HG03135 (cell line): ENCODE measurements at regions not wholly inside any gene's neighbourhood (a gene's known extent, or its start where the extent isn't known, plus 50 kb on each side); places are given as distances from the start of the nearest gene placed in this dataset.
A peak's percentile ranks its signal among the peaks of the same experiment; 100 is the strongest.
"Not testable (repeated sequence)": the region's sequence is repeated elsewhere in the genome, so short reads cannot be mapped to it uniquely, and the experiment has no call there.

Source experiments
- ATAC-seq: cut with Tn5 transposase; IDR thresholded peaks from one replicate; pipeline ENCODE4 v1.9.1; 2021; ENCODE audit warnings: mild to moderate bottlenecking, moderate library complexity; ENCODE audit not compliant: unreplicated experiment

GRCh38 chr7:15054304-15054703 lies 151.8 kb upstream of the DGKB start:
- not testable (repeated sequence) for ATAC-seq

GRCh38 chr7:15049157-15049556 lies 146.6 kb upstream of the DGKB start:
- no peak for ATAC-seq

GRCh38 chr7:15046861-15047260 lies 144.3 kb upstream of the DGKB start:
- ATAC-seq, result no peak

GRCh38 chr7:15043931-15044330 lies 141.4 kb upstream of the DGKB start:
- ATAC-seq, result no peak

GRCh38 chr7:15042285-15043065 lies 139.9 kb upstream of the DGKB start:
- no peak for ATAC-seq

- ATAC-seq, result no peak
Measured at GRCh38 chr7:15041226-15041625, 138.7 kb upstream of the DGKB start.

- ATAC-seq, result no peak
Measured at GRCh38 chr7:15035814-15036213, 133.3 kb upstream of the DGKB start.

GRCh38 chr7:15033039-15033438 lies 130.5 kb upstream of the DGKB start:
- ATAC-seq, result no peak

GRCh38 chr7:15018981-15019380 lies 116.4 kb upstream of the DGKB start:
- ATAC-seq, result no peak

- no peak for ATAC-seq
Measured at GRCh38 chr7:15016766-15017165, 114.2 kb upstream of the DGKB start.

GRCh38 chr7:15016315-15016667 lies 113.7 kb upstream of the DGKB start:
- ATAC-seq, result no peak

- peak; percentile 92 for ATAC-seq
Measured at GRCh38 chr7:15015545-15016314, 113.2 kb upstream of the DGKB start.

- ATAC-seq, result no peak
Measured at GRCh38 chr7:15012135-15012534, 109.6 kb upstream of the DGKB start.

- no peak for ATAC-seq
Measured at GRCh38 chr7:15011289-15011688, 108.7 kb upstream of the DGKB start.

- ATAC-seq, result no peak
Measured at GRCh38 chr7:15007507-15007906, 105.0 kb upstream of the DGKB start.

GRCh38 chr7:15005672-15006071 lies 103.1 kb upstream of the DGKB start:
- ATAC-seq, result no peak

GRCh38 chr7:15000157-15000556 lies 97.6 kb upstream of the DGKB start:
- no peak for ATAC-seq

- no peak for ATAC-seq
Measured at GRCh38 chr7:14999331-14999730, 96.8 kb upstream of the DGKB start.

GRCh38 chr7:14995774-14996173 lies 93.2 kb upstream of the DGKB start:
- no peak for ATAC-seq

GRCh38 chr7:14988941-14989340 lies 86.4 kb upstream of the DGKB start:
- no peak for ATAC-seq

GRCh38 chr7:14978687-14979086 lies 76.1 kb upstream of the DGKB start:
- no peak for ATAC-seq

- ATAC-seq, result no peak
Measured at GRCh38 chr7:14974688-14975087, 72.1 kb upstream of the DGKB start.
